ENCODE measurements at regions not wholly inside any gene's neighbourhood (a gene's known extent, or its start where the extent isn't known, plus 50 kb on each side); places are given as distances from the start of the nearest gene placed in this dataset. TPM values are rescaled to one million over a fixed set of nuclear protein-coding genes. Genes with fewer than 3 reads are reported as not detected.

GRCh38 chr12:13270817-13271216, 74.3 kb downstream of the EMP1 start:
- TF ChIP-seq EZH2phosphoT487 (IDR thresholded peaks at IDR 0.05; ENCODE audit: low read depth, severe bottlenecking, unreplicated experiment): no peak
- TF ChIP-seq EZH2 (IDR thresholded peaks at IDR 0.05; ENCODE audit: borderline replicate concordance): no peak
- Histone ChIP-seq H3K9me2 (replicated peaks; ENCODE audit: insufficient read depth) (no peaks in the 10 kb centered on the region), H3K4me3 (no peak overlapping the region), H3K27me3 (no peaks in the 10 kb centered on the region), H3K27ac (no peak overlapping the region), H3K79me2 (no peaks in the 10 kb centered on the region), H4K20me1 (ENCODE audit: insufficient read depth, poor library complexity, severe bottlenecking) (no peaks in the 10 kb centered on the region), H3K4me2 (no peak overlapping the region), H2AFZ (no peak overlapping the region), H3K36me3 (replicated peaks; ENCODE audit: insufficient read depth, low read depth) (no peaks in the 10 kb centered on the region), H3K9me3 (ENCODE audit: low read depth) (no peaks in the 10 kb centered on the region), H3K4me1 (ENCODE audit: insufficient read depth) (peaks cover 10% of the 10 kb centered on the region)
- DNase-seq (ENCODE audit: low spot score): no peak
- WGBS (ENCODE audit: low lambda C conversion rate, missing lambda C conversion rate): 96% methylated on average over 4 of the region's 4 CpGs

Small RNAs in the stretch of these regions (small RNA-seq; reads per million reads assigned to genes)
- gene RNA5SP353: 0.09 reads per million
- not detected for gene RNU6-590P
